GM13977 (cell line): ENCODE measurements at regions not wholly inside any gene's neighbourhood (a gene's known extent, or its start where the extent isn't known, plus 50 kb on each side); places are given as distances from the start of the nearest gene placed in this dataset.

Experiments used
- DNase-seq: peaks from one replicate; pipeline ENCODE4 v3.0.0; 2012; ENCODE audit warnings: low spot score
- in situ Hi-C: fragments of 300-500 bp; cut with MboI; formaldehyde crosslinking; loops from one replicate; pipeline ENCODE4 v1.12.0; 2022; ENCODE audit warnings: low sequenced_read_pairs, low pct_unique_long_range_greater_than_20kb, mixed read lengths, inconsistent platforms; ENCODE audit not compliant: unreplicated experiment
- TF ChIP-seq, protein P1 (sequence below): IDR thresholded peaks from 2 replicates; pipeline ENCODE4 v1.5.1; 2012; ENCODE audit warnings: mild to moderate bottlenecking, control low read depth; ENCODE audit not compliant: insufficient read depth; ENCODE audit errors: extremely low read depth, missing control alignments

DNA sequence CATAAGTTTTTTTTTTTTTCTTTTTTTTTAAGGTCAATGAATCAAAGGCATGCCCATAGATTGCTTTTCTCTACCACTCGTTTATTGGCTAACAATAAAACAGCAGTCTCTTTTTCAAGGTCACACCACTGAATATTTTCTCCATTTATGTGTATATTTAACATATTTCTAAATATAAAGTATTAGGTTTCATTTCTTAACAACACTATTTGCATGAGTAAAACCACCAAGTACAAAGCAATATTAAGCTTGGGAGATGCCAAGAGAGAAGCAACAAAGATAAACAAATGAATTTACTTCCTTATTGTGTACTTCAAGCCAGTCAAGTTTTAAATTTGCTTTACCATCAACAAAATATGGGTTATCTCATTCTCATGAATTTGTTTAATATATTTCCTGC, 708.9 kb upstream of the CCDC179 start:
- in situ Hi-C loops = no loop called here
- TF ChIP-seq, protein P1, sequence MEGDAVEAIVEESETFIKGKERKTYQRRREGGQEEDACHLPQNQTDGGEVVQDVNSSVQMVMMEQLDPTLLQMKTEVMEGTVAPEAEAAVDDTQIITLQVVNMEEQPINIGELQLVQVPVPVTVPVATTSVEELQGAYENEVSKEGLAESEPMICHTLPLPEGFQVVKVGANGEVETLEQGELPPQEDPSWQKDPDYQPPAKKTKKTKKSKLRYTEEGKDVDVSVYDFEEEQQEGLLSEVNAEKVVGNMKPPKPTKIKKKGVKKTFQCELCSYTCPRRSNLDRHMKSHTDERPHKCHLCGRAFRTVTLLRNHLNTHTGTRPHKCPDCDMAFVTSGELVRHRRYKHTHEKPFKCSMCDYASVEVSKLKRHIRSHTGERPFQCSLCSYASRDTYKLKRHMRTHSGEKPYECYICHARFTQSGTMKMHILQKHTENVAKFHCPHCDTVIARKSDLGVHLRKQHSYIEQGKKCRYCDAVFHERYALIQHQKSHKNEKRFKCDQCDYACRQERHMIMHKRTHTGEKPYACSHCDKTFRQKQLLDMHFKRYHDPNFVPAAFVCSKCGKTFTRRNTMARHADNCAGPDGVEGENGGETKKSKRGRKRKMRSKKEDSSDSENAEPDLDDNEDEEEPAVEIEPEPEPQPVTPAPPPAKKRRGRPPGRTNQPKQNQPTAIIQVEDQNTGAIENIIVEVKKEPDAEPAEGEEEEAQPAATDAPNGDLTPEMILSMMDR = no peak

DNA sequence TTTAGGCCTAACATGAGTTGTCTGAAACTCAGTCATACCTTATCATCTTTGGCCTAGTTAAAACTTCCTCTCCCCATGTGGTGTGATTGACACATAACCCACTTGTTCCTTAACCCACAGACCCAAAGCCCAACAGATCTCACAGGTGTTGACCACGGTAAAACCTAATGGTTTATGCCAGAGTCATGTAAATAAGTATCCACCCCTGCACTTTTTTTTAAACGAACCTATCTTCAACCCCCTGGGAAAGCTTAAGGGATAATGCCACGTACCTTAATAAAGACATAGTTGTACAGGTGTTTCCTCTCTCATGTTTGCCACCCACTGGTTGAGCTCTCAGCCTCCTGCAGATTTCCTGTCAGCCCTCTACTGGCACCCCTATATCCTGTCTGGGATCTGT, 709.3 kb upstream of the CCDC179 start:
- TF ChIP-seq, protein P1 = no peak
- no peak for DNase-seq
- in situ Hi-C loops = no loop called here

More for the DNA sequence above, 708.9 kb upstream of the CCDC179 start:
- DNase-seq = no peak

DNA sequence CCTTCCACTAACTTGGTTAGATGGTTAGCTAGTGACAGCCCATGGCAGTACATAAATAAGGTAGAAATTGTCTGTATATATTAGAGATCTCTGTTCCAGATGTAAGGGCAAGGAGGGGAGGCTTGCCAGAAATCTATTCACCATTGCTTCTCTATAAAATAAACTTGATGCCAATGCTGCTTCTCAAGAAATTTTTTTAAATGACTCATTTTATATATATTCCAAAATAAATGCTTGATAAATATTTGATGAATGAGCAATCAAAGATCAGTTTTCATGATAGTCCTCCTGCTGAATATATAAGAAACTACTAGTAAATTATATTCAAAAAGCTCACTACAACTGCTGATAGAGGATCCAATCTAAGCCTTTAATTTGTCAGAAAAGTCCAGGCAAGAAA, 710.6 kb upstream of the CCDC179 start:
- in situ Hi-C loops = no loop called here
- no peak for DNase-seq

DNA sequence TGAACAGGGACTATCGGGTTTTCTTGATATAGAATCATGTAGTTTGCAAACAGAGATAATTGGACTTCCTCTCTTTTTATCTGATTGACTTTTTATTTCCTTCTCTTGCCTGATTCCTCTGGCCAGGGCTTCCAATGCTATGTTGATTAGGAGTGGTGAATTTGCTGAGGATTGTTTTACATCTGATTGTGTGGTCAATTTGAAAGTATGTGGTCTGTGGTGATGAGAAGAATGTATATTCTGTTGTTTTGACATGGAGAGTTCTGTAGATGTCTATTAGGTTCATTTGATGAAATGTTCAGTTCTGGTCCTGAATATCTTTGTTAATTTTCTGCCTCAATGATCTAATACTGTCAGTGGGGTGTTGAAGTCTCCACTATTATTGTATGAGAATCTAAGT, 713.2 kb upstream of the CCDC179 start:
- in situ Hi-C loops = no loop called here
- no peak for DNase-seq
- TF ChIP-seq, protein P1 = no peak

More for the DNA sequence above, 710.6 kb upstream of the CCDC179 start:
- TF ChIP-seq, protein P1 = no peak

DNA sequence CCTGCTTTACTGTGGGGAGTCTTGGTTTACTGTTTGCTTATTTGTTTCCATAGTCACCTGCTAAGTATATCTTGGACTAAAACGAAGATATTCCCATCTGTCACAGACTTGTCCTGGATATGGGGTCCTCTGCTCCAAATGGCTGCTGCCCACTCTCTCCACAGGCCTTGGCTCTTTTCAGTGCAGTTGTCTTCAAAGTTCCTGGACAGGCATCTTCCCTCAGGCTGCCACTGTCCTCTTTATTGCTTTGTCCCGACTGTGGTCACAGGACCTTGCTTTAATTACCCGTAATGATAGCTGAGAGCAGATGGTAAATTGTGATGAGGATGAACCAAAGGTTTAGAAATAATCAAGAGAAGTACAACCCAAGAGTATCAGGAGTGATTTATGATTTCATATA, 713.9 kb upstream of the CCDC179 start:
- DNase-seq = no peak
- in situ Hi-C loops = no loop called here

DNA sequence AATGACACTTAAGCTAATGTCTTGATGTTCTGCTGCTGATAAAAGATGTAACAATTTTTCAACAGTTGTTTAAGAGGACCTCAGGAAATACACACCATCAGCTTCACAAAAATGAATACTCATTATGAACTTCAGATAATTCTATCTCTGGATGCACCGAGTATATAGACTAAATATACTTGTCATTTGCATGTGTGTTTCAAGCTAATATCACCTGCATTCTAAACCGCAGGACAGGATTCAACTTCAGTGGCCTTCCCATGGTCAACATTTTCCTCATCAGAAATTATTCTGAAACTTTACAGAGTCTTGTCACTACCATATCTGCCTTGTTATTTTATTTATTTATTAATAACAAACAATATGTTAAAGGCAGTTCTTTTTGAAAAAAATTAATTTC, 717.0 kb upstream of the CCDC179 start:
- DNase-seq = no peak
- in situ Hi-C loops = no loop called here
- TF ChIP-seq, protein P1 = no peak

More for the DNA sequence above, 713.9 kb upstream of the CCDC179 start:
- TF ChIP-seq, protein P1 = no peak
